Endothelial cell of umbilical vein (primary cell): ENCODE measurements at regions not wholly inside any gene's neighbourhood (a gene's known extent, or its start where the extent isn't known, plus 50 kb on each side); places are given as distances from the start of the nearest gene placed in this dataset.

ENCODE experiments used
- BruUV-seq: library from RNA; stranded (reverse); fragments of 400-500 nt; replicated peaks from 2 replicates; lab custom pipeline; 2021; lab: Mats Ljungman, UMichigan
- CTCF ChIA-PET: fragments of 300-600, 350-600 bp; sonication (Branson Sonifier 250); formaldehyde crosslinking; loops from one replicate; lab custom pipeline; 2021; ENCODE audit warnings: antibody characterized with exemption, inconsistent platforms; lab: Charles Lee
- POLR2A ChIA-PET: fragments of 300-600, 350-600 bp; sonication (Branson Sonifier 250); formaldehyde crosslinking; loops from one replicate; lab custom pipeline; 2021; ENCODE audit warnings: antibody characterized with exemption, inconsistent platforms; lab: Charles Lee
- DNase-seq: peaks from one replicate; pipeline ENCODE4 v3.0.0-alpha.2; 2011; ENCODE audit warnings: low read depth, low spot score
- FAIRE-seq: peaks from 2 replicates; lab custom pipeline; 2011; peaks lifted over from hg19 to GRCh38; lab: Jason Lieb, UNC
- H2AFZ ChIP-seq: 2 replicates; pipeline ENCODE4 v1.6.0; 2012; ENCODE audit warnings: low read depth, low read length, control low read depth, inconsistent platforms
- H3K27ac ChIP-seq: 2 replicates; pipeline ENCODE4 v1.5.1; 2011; ENCODE audit warnings: low read depth, mild to moderate bottlenecking, control low read depth, low read length, moderate library complexity; ENCODE audit not compliant: insufficient read depth
- H3K27me3 ChIP-seq, 2 experiments: 2 replicates each; pipeline versions ENCODE4 v1.6.0 to v1.6.1; 2011; ENCODE audit warnings: low read length in 2 of 2, mixed read lengths in 1 of 2; ENCODE audit not compliant: control insufficient read depth in 2 of 2, insufficient read depth in 2 of 2
- H3K36me3 ChIP-seq, 2 experiments: 2 replicates in 1 of 2; 3 replicates in 1 of 2; pipeline ENCODE4 v1.5.1; 2011; ENCODE audit warnings: low read length in 2 of 2, mild to moderate bottlenecking in 1 of 2, moderate library complexity in 1 of 2; ENCODE audit not compliant: control insufficient read depth in 2 of 2, insufficient read depth in 2 of 2; ENCODE audit errors: extremely low read depth in 1 of 2
- H3K4me1 ChIP-seq: 3 replicates; pipeline ENCODE4 v1.5.1; 2011; ENCODE audit warnings: mild to moderate bottlenecking, low read length; ENCODE audit not compliant: control insufficient read depth, insufficient read depth; ENCODE audit errors: extremely low read depth
- H3K4me2 ChIP-seq: 2 replicates; pipeline ENCODE4 v1.6.1; 2011; ENCODE audit warnings: low read length, control low read depth, mixed read lengths; ENCODE audit not compliant: insufficient read depth
- H3K4me3 ChIP-seq, 3 experiments: fragments of 200-600 bp in 1 of 3; sonication (generic), shearing (Covaris generic) in 1 of 3; replicated peaks in 1 of 3; 2 replicates each; pipeline ENCODE4 v1.5.1; 2011 to 2016; ENCODE audit warnings: control low read depth in 3 of 3, low read length in 3 of 3, mild to moderate bottlenecking in 2 of 3, inconsistent platforms in 1 of 3, low read depth in 1 of 3, moderate library complexity in 1 of 3; ENCODE audit not compliant: insufficient read depth in 1 of 3
- H3K79me2 ChIP-seq: 2 replicates; pipeline ENCODE4 v1.6.0; 2012; ENCODE audit warnings: low read length, inconsistent platforms; ENCODE audit not compliant: control insufficient read depth, insufficient read depth
- H3K9ac ChIP-seq: replicated peaks from 2 replicates; pipeline ENCODE3; 2011; ENCODE audit warnings: low read length, control low read depth; ENCODE audit not compliant: insufficient read depth; ENCODE audit errors: extremely low read depth
- H3K9me1 ChIP-seq: replicated peaks from 3 replicates; pipeline ENCODE4 v1.6.0; 2011; ENCODE audit warnings: mild to moderate bottlenecking, low read length; ENCODE audit not compliant: control insufficient read depth, insufficient read depth; ENCODE audit errors: extremely low read depth
- H3K9me3 ChIP-seq: replicated peaks from 2 replicates; pipeline ENCODE4 v1.5.1; 2012; ENCODE audit warnings: low read length, inconsistent platforms; ENCODE audit not compliant: control insufficient read depth, insufficient read depth
- H4K20me1 ChIP-seq: replicated peaks from 2 replicates; pipeline ENCODE3; 2011; ENCODE audit warnings: mild to moderate bottlenecking, low read length; ENCODE audit not compliant: control insufficient read depth, insufficient read depth; ENCODE audit errors: extremely low read depth
- CTCF ChIP-seq, 2 donors: IDR thresholded peaks; 1 replicate in 1 of 2; 2 replicates in 1 of 2; pipeline ENCODE4 v1.5.1; 2011; ENCODE audit warnings: low read length in 2 of 2, mild to moderate bottlenecking in 2 of 2, moderate library complexity in 2 of 2, control low read depth in 1 of 2, inconsistent platforms in 1 of 2, low read depth in 1 of 2; ENCODE audit not compliant: insufficient read depth in 1 of 2; ENCODE audit errors: extremely low read depth in 1 of 2
- EZH2 ChIP-seq: IDR thresholded peaks from 2 replicates; pipeline ENCODE4 v1.6.1; 2012; ENCODE audit warnings: borderline replicate concordance, low read depth, mild to moderate bottlenecking, moderate library complexity, low read length, inconsistent platforms; ENCODE audit not compliant: severe bottlenecking
- FOS ChIP-seq: IDR thresholded peaks from 2 replicates; pipeline ENCODE4 v1.6.1; 2011; ENCODE audit warnings: mild to moderate bottlenecking, low read length, moderate library complexity, borderline replicate concordance; ENCODE audit not compliant: insufficient read depth
- GATA2 ChIP-seq: IDR thresholded peaks from 2 replicates; pipeline ENCODE4 v1.7.0; 2011; ENCODE audit warnings: low read depth, mild to moderate bottlenecking, moderate library complexity, mixed read lengths, low read length; ENCODE audit not compliant: insufficient read length, insufficient read depth
- JUN ChIP-seq: IDR thresholded peaks from 2 replicates; pipeline ENCODE4 v1.6.1; 2011; ENCODE audit warnings: borderline replicate concordance, low read depth; ENCODE audit not compliant: insufficient read length, insufficient read depth
- MAX ChIP-seq: IDR thresholded peaks from 2 replicates; pipeline ENCODE4 v1.6.1; 2011; ENCODE audit not compliant: insufficient read depth, insufficient read length
- MYC ChIP-seq: IDR thresholded peaks from one replicate; pipeline ENCODE4 v1.6.1; 2011; ENCODE audit warnings: mild to moderate bottlenecking, low read depth, low read length
- POLR2A ChIP-seq: IDR thresholded peaks from 2 replicates; pipeline ENCODE4 v1.6.1; 2012; ENCODE audit warnings: low read depth, mild to moderate bottlenecking, control low read depth, low read length
- POLR2AphosphoS5 ChIP-seq: IDR thresholded peaks from 2 replicates; pipeline ENCODE4 v1.6.1; 2012; ENCODE audit warnings: low read depth, mild to moderate bottlenecking, control low read depth, low read length, moderate library complexity; ENCODE audit not compliant: insufficient read depth
- dilution Hi-C: fragments of 300-500 bp; cut with MboI; formaldehyde crosslinking; loops from one replicate; pipeline ENCODE4 v1.15.0; 2019; ENCODE audit warnings: low sequenced_read_pairs; ENCODE audit not compliant: extremely low pct_ligation_motif_present
- intact Hi-C: fragments of 100-400 bp; cut with micrococcal nuclease; formaldehyde crosslinking; loops from one replicate; pipeline ENCODE4 v1.10.0; 2022

GRCh38 chr2:220767591-220768255 is 804.4 kb downstream of the EPHA4 start:
- Histone ChIP-seq H4K20me1 (no peaks in the 10 kb centered on the region), H3K4me1 (no peaks in the 10 kb centered on the region), H3K27me3 (no peaks in the 10 kb centered on the region), H3K9me1 (no peaks in the 10 kb centered on the region), H3K4me3 (no peak overlapping the region), H3K79me2 (no peaks in the 10 kb centered on the region), H3K36me3 (no peaks in the 10 kb centered on the region), H2AFZ (no peak overlapping the region), H3K9me3 (no peaks in the 10 kb centered on the region), H3K9ac (no peak overlapping the region), H3K4me2 (no peak overlapping the region), H3K27ac (no peak overlapping the region)
- TF ChIP-seq MAX: no peak
- no peak for TF ChIP-seq EZH2
- no peak for TF ChIP-seq CTCF (IDR thresholded peaks at IDR 0.05; ENCODE audit: extremely low read depth in 1 of 2, insufficient read depth in 1 of 2, low read depth in 1 of 2, low read length in 2 of 2)
- TF ChIP-seq JUN: no peak
- TF ChIP-seq FOS: no peak
- TF ChIP-seq MYC: no peak
- TF ChIP-seq POLR2A: no peak
- no peak for TF ChIP-seq POLR2AphosphoS5
- no peak for TF ChIP-seq GATA2
- no TSS peak for BruUV-seq
- CTCF ChIA-PET: no interaction called here
- POLR2A ChIA-PET: no interaction called here
- intact Hi-C loops: no loop called here
- DNase-seq (no peak), FAIRE-seq (no peak)
- dilution Hi-C loops: no loop called here
